Occipital lobe (tissue), 1 donor: ENCODE measurements at regions not wholly inside any gene's neighbourhood (a gene's known extent, or its start where the extent isn't known, plus 50 kb on each side); places are given as distances from the start of the nearest gene placed in this dataset.

Experiments used
- DNase-seq: peaks from one replicate; lab custom pipeline; 2025; lab: John Stamatoyannopoulos, UW

- DNase-seq, result no peak
These were observed 178.0 kb downstream of the ACTL7B start for GRCh38 chr9:108677776-108678175.

GRCh38 chr9:108676355-108676754 is 179.4 kb downstream of the ACTL7B start:
- DNase-seq, result no peak

GRCh38 chr9:108675708-108676107 is 180.1 kb downstream of the ACTL7B start:
- no peak for DNase-seq

GRCh38 chr9:108674766-108675530 is 180.8 kb downstream of the ACTL7B start:
- no peak for DNase-seq

GRCh38 chr9:108673386-108673785 is 182.4 kb downstream of the ACTL7B start:
- DNase-seq, result no peak

- no peak for DNase-seq
These were observed 183.2 kb downstream of the ACTL7B start for GRCh38 chr9:108672475-108673190.

GRCh38 chr9:108671794-108672193 is 184.0 kb downstream of the ACTL7B start:
- DNase-seq, result no peak

- no peak for DNase-seq
These were observed 184.6 kb downstream of the ACTL7B start for GRCh38 chr9:108671176-108671575.

- no peak for DNase-seq
These were observed 186.8 kb downstream of the ACTL7B start for GRCh38 chr9:108668938-108669335.

GRCh38 chr9:108668191-108668937 is 187.4 kb downstream of the ACTL7B start:
- no peak for DNase-seq

- DNase-seq, result no peak
These were observed 189.5 kb downstream of the ACTL7B start for GRCh38 chr9:108666240-108666784.

- no peak for DNase-seq
These were observed 190.1 kb downstream of the ACTL7B start for GRCh38 chr9:108665521-108666239.

- no peak for DNase-seq
These were observed 191.2 kb downstream of the ACTL7B start for GRCh38 chr9:108664309-108665255.

GRCh38 chr9:108663422-108663821 is 192.4 kb downstream of the ACTL7B start:
- no peak for DNase-seq

GRCh38 chr9:108662956-108663355 is 192.8 kb downstream of the ACTL7B start:
- DNase-seq, result no peak

- no peak for DNase-seq
These were observed 193.5 kb downstream of the ACTL7B start for GRCh38 chr9:108662091-108662875.

- no peak for DNase-seq
These were observed 199.2 kb downstream of the ACTL7B start for GRCh38 chr9:108656566-108656965.

- DNase-seq, result no peak
These were observed 200.0 kb downstream of the ACTL7B start for GRCh38 chr9:108655818-108656217.

- no peak for DNase-seq
These were observed 201.2 kb downstream of the ACTL7B start for GRCh38 chr9:108654566-108654965.
